ENCODE measurements at regions not wholly inside any gene's neighbourhood (a gene's known extent, or its start where the extent isn't known, plus 50 kb on each side); places are given as distances from the start of the nearest gene placed in this dataset.

DNA sequence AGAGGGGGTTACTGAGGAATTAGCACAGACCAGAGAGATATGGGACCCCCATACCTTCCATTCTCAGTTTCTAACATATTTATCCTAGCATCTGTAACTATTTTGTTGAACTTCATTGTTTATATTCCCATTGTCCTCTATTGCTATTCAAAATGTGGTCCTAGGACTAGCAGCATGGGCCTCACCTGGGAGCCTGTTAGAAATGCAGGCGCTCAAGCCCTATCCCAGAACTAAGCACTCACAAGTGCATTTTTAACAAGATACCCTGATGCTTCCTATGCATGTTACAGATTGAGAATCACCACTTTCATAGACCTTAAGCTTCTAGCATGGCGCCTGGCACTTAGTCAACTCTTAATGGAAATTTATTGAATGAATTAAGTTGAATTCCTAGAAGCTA is 58.3 kb upstream of the TDRD3 start:
- Mint-ChIP-seq H3K4me1 (peaks cover 14% of the 10 kb centered on the region), H3K4me3 (no peak overlapping the region), H3K27ac (no peak overlapping the region), H3K27me3 (ENCODE audit: low read depth) (no peaks in the 10 kb centered on the region), H3K36me3 (no peaks in the 10 kb centered on the region), H3K9me3 (peaks cover 8% of the 10 kb centered on the region)
- ChIA-PET POLR2A (no interaction called here), CTCF (interaction anchor here (1.1 to 2.4 kb wide), 2 partner anchors 16 to 92 kb away, joined by 5 to 12 read pairs; no protein-coding TSS in a partner anchor)
- peak; percentile 74 for ATAC-seq
- no peak for DNase-seq (ENCODE audit: low spot score)
- TF ChIP-seq, protein P1, sequence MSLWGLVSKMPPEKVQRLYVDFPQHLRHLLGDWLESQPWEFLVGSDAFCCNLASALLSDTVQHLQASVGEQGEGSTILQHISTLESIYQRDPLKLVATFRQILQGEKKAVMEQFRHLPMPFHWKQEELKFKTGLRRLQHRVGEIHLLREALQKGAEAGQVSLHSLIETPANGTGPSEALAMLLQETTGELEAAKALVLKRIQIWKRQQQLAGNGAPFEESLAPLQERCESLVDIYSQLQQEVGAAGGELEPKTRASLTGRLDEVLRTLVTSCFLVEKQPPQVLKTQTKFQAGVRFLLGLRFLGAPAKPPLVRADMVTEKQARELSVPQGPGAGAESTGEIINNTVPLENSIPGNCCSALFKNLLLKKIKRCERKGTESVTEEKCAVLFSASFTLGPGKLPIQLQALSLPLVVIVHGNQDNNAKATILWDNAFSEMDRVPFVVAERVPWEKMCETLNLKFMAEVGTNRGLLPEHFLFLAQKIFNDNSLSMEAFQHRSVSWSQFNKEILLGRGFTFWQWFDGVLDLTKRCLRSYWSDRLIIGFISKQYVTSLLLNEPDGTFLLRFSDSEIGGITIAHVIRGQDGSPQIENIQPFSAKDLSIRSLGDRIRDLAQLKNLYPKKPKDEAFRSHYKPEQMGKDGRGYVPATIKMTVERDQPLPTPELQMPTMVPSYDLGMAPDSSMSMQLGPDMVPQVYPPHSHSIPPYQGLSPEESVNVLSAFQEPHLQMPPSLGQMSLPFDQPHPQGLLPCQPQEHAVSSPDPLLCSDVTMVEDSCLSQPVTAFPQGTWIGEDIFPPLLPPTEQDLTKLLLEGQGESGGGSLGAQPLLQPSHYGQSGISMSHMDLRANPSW (CRISPR knock-in tag; conservative IDR thresholded peaks at IDR 0.05; ENCODE audit: low read depth) = no peak
- TF ChIP-seq, protein P2, sequence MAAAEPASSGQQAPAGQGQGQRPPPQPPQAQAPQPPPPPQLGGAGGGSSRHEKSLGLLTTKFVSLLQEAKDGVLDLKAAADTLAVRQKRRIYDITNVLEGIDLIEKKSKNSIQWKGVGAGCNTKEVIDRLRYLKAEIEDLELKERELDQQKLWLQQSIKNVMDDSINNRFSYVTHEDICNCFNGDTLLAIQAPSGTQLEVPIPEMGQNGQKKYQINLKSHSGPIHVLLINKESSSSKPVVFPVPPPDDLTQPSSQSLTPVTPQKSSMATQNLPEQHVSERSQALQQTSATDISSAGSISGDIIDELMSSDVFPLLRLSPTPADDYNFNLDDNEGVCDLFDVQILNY (CRISPR knock-in tag; IDR thresholded peaks at IDR 0.05) = no peak
- TF ChIP-seq SMAD4 (CRISPR knock-in tag; IDR thresholded peaks at IDR 0.05) (no peak), NR3C1 (CRISPR knock-in tag; conservative IDR thresholded peaks at IDR 0.05; ENCODE audit: low read depth) (no peak)

DNA sequence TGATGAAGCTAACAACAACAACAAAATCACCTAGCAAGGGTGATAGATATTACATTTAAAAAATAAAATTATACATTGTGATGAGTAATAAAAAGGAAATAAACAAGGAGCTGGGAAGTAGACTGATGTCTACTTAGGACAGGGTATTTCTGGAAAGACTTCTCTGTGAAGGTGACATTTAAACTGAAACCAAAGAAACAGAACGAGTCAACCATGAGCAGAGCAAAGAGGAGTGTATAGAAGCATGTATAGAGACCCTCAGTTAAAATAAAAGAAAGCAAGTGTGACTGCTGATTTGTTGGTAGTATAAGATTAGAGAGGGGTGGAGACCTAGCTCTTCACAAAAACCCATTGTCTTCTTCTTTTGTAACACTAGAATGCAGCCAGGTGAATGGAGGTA is 53.0 kb upstream of the TDRD3 start:
- H3K4me3 Mint-ChIP-seq = no peak overlapping the region
- peaks cover 8% of the 10 kb centered on the region for H3K9me3 Mint-ChIP-seq
- no peaks in the 10 kb centered on the region for H3K27me3 Mint-ChIP-seq (ENCODE audit: low read depth)
- POLR2A ChIA-PET = no interaction called here
- H3K27ac Mint-ChIP-seq = no peak overlapping the region
- no peak for ATAC-seq
- no peaks in the 10 kb centered on the region for H3K36me3 Mint-ChIP-seq
- peaks cover 6% of the 10 kb centered on the region for H3K4me1 Mint-ChIP-seq
- CTCF ChIA-PET = no interaction called here
- TF ChIP-seq ZNF416 (CRISPR knock-in tag; IDR thresholded peaks at IDR 0.05) = no peak
- TF ChIP-seq, protein P3, sequence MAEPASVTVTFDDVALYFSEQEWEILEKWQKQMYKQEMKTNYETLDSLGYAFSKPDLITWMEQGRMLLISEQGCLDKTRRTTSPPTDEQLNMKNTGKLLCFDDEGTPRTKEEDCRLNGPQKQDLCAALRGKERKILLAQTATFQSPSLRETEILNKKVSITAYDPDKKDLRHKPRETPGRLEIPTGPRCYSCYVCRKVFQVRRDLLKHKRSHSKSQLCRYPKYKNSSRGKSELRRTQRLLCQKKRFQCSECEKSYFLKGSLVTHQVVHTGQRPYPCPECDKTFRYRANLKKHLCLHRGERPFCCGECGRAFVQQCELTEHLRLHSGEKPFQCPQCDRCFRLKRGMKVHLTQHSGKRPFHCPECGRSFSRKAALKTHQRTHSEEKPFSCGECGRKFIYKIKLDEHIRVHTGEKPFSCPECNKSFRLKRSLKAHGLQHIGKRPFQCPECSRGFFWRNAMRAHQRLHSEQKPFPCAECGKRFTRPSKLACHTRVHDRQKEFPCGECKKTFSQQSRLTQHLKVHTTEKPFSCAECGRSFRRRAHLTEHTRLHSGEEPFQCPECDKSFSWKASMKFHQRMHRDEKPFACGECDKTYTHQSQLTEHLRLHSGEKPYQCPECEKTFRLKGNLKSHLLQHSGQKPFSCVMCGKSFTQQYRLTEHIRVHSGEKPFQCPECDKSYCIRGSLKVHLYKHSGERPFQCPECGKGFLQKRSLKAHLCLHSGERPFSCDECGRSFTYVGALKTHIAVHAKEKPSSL (CRISPR knock-in tag; conservative IDR thresholded peaks at IDR 0.05) = no peak
- DNase-seq (ENCODE audit: low spot score) = no peak

DNA sequence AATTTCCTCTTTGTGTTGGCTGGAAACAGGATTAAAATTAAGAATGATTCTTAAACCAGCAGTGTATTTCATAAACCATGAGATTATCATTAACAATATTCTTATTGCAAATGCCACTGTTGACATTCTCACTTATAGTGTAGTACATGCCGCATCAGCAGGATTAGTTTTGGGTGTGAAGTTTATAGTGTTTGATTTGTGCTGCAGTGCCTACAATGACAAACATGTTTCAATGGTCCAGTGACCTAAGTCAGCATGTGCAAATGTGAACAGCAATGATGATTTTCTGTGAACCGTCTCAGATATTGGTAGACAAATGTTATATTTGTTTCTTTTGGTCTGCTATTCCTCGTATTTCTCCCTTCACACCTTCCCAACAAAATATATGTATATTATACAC is 49.8 kb upstream of the TDRD3 start:
- Mint-ChIP-seq H3K4me3 (no peak overlapping the region), H3K36me3 (no peaks in the 10 kb centered on the region), H3K27ac (no peak overlapping the region), H3K27me3 (ENCODE audit: low read depth) (no peaks in the 10 kb centered on the region), H3K9me3 (peaks cover 2% of the 10 kb centered on the region), H3K4me1 (no peaks in the 10 kb centered on the region; the same call in 1 of the 2 replicates)
- no peak for ATAC-seq
- TF ChIP-seq NFATC4 (CRISPR knock-in tag; IDR thresholded peaks at IDR 0.05) = no peak
- CTCF ChIA-PET = no interaction called here
- DNase-seq (ENCODE audit: low spot score) = no peak
- POLR2A ChIA-PET = no interaction called here
